ENCODE measurements at regions not wholly inside any gene's neighbourhood (a gene's known extent, or its start where the extent isn't known, plus 50 kb on each side); places are given as distances from the start of the nearest gene placed in this dataset.

- in situ Hi-C loops (cut with MboI), result no loop called here
- POLR2A ChIA-PET, result no interaction called here
Measured at GRCh38 chr1:215475796-215476481, 91.2 kb upstream of the KCTD3 start.

More at GRCh38 chr1:215475796-215476481, 91.2 kb upstream of the KCTD3 start:
- FAIRE-seq (no peak), ATAC-seq (no peak), DNase-seq (ENCODE audit: low read depth, low spot score) (no peak)
- H3K4me2 ChIP-seq (ENCODE audit: control insufficient read depth, insufficient read depth), result no peak overlapping the region
- no peak overlapping the region for H3K27ac ChIP-seq (ENCODE audit: control insufficient read depth, insufficient read depth)
- TF ChIP-seq EZH2 (IDR thresholded peaks at IDR 0.05; ENCODE audit: borderline replicate concordance, control insufficient read depth, low read depth, low read length) (no peak), RELB (IDR thresholded peaks at IDR 0.05; ENCODE audit: low read depth) (no peak), ETV6 (conservative IDR thresholded peaks at IDR 0.05 in 1 of 2, IDR thresholded peaks at IDR 0.05 in 1 of 2; ENCODE audit: borderline replicate concordance in 1 of 2, low read depth in 1 of 2) (no peak), PAX8 (IDR thresholded peaks at IDR 0.05) (no peak), IRF5 (IDR thresholded peaks at IDR 0.05; ENCODE audit: borderline replicate concordance) (no peak)
- SMC1A ChIA-PET (ENCODE audit: uncharacterized antibody, unreplicated experiment), result no interaction called here
- intact Hi-C loops (cut with micrococcal nuclease; ENCODE audit: unreplicated experiment), result no loop called here
- no peaks in the 10 kb centered on the region for H3K27me3 ChIP-seq (replicated peaks in 1 of 2; ENCODE audit: control insufficient read depth in 2 of 2, insufficient read depth in 2 of 2, low read length in 1 of 2)
- H3K4me1 ChIP-seq (ENCODE audit: control insufficient read depth, insufficient read depth, low read length), result no peaks in the 10 kb centered on the region
- no peaks in the 10 kb centered on the region for H3K36me3 ChIP-seq (ENCODE audit: control insufficient read depth in 2 of 2, insufficient read depth in 2 of 2, low read length in 1 of 2)
- BruUV-seq (replicated peaks), result no TSS peak
- H4K20me1 ChIP-seq (ENCODE audit: control insufficient read depth, insufficient read depth), result no peaks in the 10 kb centered on the region
- no peaks in the 10 kb centered on the region for H3K9me3 ChIP-seq (replicated peaks; ENCODE audit: control insufficient read depth, insufficient read depth, low read length)
- H3K9ac ChIP-seq (ENCODE audit: control insufficient read depth, insufficient read depth, low read length), result no peak overlapping the region
- RAD21 ChIA-PET (ENCODE audit: unreplicated experiment), result no interaction called here
- no peaks in the 10 kb centered on the region for H3K79me2 ChIP-seq (ENCODE audit: control insufficient read depth, insufficient read depth, low read length)
- 50% methylated on average over 1 of the region's 1 CpG for WGBS (ENCODE audit: insufficient coverage, insufficient replicate concordance, low lambda C conversion rate, missing lambda C conversion rate)
- no peak overlapping the region for H3K4me3 ChIP-seq
- CTCF ChIA-PET, result no interaction called here
- no peak overlapping the region for H2AFZ ChIP-seq (ENCODE audit: control insufficient read depth, low read depth, low read length)
